Colonic mucosa (tissue), 4 donors: ENCODE measurements at regions not wholly inside any gene's neighbourhood (a gene's known extent, or its start where the extent isn't known, plus 50 kb on each side); places are given as distances from the start of the nearest gene placed in this dataset.

Source experiments
- DNase-seq: peaks from one replicate; pipeline ENCODE4 v3.0.0-alpha.2; 2020
- H3K27ac ChIP-seq: fragments of 200-600 bp; one replicate; pipeline ENCODE4 v1.8.0; 2021
- H3K27me3 ChIP-seq: fragments of 200-600 bp; one replicate; pipeline ENCODE4 v1.8.0; 2021
- H3K36me3 ChIP-seq: fragments of 200-600 bp; one replicate; pipeline ENCODE4 v1.8.0; 2021
- H3K4me1 ChIP-seq: fragments of 200-600 bp; one replicate; pipeline ENCODE4 v1.8.0; 2021; ENCODE audit warnings: mild to moderate bottlenecking
- H3K4me3 ChIP-seq: fragments of 200-600 bp; one replicate; pipeline ENCODE4 v1.8.0; 2021
- H3K9ac ChIP-seq, 2 donors: one replicate each; pipeline ENCODE4 v1.7.0; 2013; ENCODE audit warnings: control low read depth in 2 of 2, low read depth in 2 of 2, low read length in 2 of 2
- H3K9me3 ChIP-seq: fragments of 200-600 bp; one replicate; pipeline ENCODE4 v1.8.0; 2021
- CTCF ChIP-seq: fragments of 200-600 bp; IDR thresholded peaks from one replicate; pipeline ENCODE4 v1.8.0; 2022; ENCODE audit warnings: antibody characterized with exemption, mild to moderate bottlenecking
- intact Hi-C: fragments of 100-400 bp; cut with DNase I; formaldehyde crosslinking; loops from one replicate; pipeline ENCODE4 v1.14.1; 2022
- donor health status: healthy.
- donor health status: DM: no; HTN: no; CAD: no.
- donor health status: DM: no; HTN: no; CAD: no.

DNA sequence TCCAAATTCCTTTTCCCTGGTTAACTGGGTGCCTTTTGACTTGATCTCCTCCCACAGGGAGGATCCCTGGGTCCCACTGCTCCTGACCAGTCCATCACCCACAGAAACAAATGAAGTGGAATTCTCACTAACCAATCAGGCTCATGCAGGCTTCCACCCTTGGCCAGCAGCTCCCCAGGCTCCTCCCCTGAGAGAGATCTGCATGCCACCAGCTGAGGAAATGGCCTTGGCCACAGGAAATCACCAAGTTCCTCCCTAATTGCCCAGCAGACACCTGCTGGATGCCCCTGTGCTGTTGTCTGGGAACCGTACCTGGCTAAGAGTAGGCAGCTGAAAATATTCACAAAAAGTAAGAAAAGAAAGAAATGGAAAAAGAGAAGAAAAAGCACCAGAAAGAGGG is 207.4 kb downstream of the NCK2 start:
- Histone ChIP-seq H3K4me3 (no peak overlapping the region), H3K4me1 (no peaks in the 10 kb centered on the region), H3K36me3 (no peaks in the 10 kb centered on the region), H3K27me3 (no peaks in the 10 kb centered on the region), H3K9me3 (no peaks in the 10 kb centered on the region), H3K27ac (no peak overlapping the region), H3K9ac (no peak overlapping the region)
- intact Hi-C loops, result no loop called here
- no peak for TF ChIP-seq CTCF
- DNase-seq, result no peak

DNA sequence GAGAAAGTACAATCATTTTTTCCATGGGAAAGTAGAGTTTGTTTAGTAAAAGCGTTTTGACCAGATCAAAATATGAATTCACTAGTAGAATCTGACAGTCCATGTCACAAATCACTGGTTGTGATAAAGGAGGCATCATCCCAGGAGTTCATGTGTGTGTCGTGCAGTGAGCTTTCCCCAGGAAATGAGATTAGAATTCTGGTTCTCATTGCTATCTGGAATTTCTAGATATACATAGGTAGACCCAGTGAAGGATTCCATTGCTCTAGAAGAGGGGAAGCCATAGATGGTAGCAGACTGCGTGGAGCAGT is 206.6 kb downstream of the NCK2 start:
- H3K4me3 ChIP-seq, result no peak overlapping the region
- no peak for TF ChIP-seq CTCF
- H3K27me3 ChIP-seq, result no peaks in the 10 kb centered on the region
- intact Hi-C loops, result no loop called here
- H3K36me3 ChIP-seq, result no peaks in the 10 kb centered on the region
- H3K9me3 ChIP-seq, result no peaks in the 10 kb centered on the region
- DNase-seq, result no peak
- H3K27ac ChIP-seq, result no peak overlapping the region
- H3K4me1 ChIP-seq, result no peaks in the 10 kb centered on the region
- H3K9ac ChIP-seq, result no peak overlapping the region

DNA sequence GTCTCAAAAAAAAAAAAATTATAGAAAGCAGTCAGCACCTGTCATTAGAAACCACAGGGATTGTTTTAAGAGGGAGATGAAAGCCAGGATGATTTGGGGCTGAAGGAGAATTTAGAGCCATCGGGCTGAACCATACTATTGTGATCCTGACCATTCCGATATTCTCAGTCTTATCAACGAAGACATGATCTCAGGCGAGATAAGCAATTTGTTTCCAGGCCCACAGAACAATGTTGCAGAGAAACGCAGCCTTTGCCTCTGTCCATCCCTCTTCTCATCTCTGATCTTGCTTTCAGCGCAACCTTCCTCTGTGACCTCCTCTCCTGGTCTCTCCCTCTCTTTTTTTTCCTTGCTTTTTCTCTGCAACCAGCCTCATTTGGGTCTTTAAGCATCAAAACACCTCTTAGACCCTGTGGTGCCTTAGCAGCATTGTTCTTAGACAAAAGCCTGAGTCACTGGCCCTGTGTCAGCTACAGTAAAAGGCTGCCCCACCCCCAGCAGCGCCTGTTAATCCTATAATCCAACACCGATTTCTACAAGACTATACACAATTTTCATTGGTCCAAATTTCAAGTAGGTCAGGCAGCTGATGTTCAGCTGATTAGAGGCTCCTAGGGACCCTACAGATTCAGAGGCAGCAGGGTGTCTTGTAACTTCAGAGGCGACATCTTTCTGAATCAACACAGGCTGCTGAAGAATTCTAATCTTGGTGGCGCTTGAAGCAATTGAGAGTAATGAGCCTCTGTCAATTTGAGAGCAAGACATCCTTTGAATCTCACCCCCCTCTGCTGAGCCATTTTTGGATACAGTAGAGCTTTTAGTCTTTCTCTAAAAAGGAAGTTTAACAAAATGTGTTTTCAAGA is 206.0 kb downstream of the NCK2 start:
- no peak for TF ChIP-seq CTCF
- intact Hi-C loops, result no loop called here
- H3K36me3 ChIP-seq, result no peaks in the 10 kb centered on the region
- DNase-seq, result no peak
- no peak overlapping the region for H3K27ac ChIP-seq
- H3K9me3 ChIP-seq, result no peaks in the 10 kb centered on the region
- no peaks in the 10 kb centered on the region for H3K27me3 ChIP-seq
- no peak overlapping the region for H3K4me3 ChIP-seq
- H3K4me1 ChIP-seq, result no peaks in the 10 kb centered on the region
- no peak overlapping the region for H3K9ac ChIP-seq

DNA sequence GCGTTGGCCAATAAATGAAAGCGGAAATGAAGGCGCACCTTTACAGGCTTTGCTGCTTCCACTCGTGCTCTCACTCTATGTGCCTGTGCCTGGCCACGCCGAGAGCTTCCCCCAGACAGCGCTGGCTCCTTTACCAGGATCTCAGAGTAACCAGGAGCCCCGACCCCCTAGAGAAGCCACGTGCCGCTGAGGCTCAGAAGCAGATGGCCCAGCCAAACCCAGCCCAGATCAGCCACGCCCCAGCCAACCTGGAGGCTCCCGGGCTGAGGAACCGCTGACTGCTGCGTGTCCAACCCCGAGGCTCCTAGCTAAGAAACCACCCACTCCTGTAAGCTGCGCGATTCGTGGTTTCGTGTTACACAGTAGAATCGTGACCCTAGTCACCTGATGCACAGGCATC is 199.3 kb downstream of the NCK2 start:
- DNase-seq, result no peak
- no peak for TF ChIP-seq CTCF
- intact Hi-C loops, result no loop called here
- Histone ChIP-seq H3K9me3 (no peaks in the 10 kb centered on the region), H3K4me1 (no peaks in the 10 kb centered on the region), H3K36me3 (no peaks in the 10 kb centered on the region), H3K9ac (no peak overlapping the region), H3K4me3 (no peak overlapping the region), H3K27ac (no peak overlapping the region), H3K27me3 (no peaks in the 10 kb centered on the region)
